Mesodermal cell (in vitro differentiated cells): ENCODE measurements at regions not wholly inside any gene's neighbourhood (a gene's known extent, or its start where the extent isn't known, plus 50 kb on each side); places are given as distances from the start of the nearest gene placed in this dataset.

ENCODE experiments used
- H3K27ac ChIP-seq: 2 replicates; pipeline ENCODE4 v1.7.0; 2013; ENCODE audit warnings: mild to moderate bottlenecking, low read depth, low read length, moderate library complexity; ENCODE audit not compliant: severe bottlenecking
- H3K36me3 ChIP-seq: 2 replicates; pipeline ENCODE4 v1.7.1; 2013; ENCODE audit warnings: mild to moderate bottlenecking, low read length, moderate library complexity; ENCODE audit not compliant: control insufficient read depth, insufficient read depth
- H3K4me1 ChIP-seq: one replicate; pipeline ENCODE4 v1.7.1; 2013; ENCODE audit warnings: mild to moderate bottlenecking, low read length; ENCODE audit not compliant: insufficient read depth, control insufficient read depth, poor library complexity, severe bottlenecking
- H3K4me3 ChIP-seq: 2 replicates; pipeline ENCODE4 v1.7.0; 2013; ENCODE audit warnings: low read length, control low read depth, mild to moderate bottlenecking; ENCODE audit not compliant: insufficient read depth, poor library complexity, severe bottlenecking; ENCODE audit errors: extremely low read depth
- H3K9me3 ChIP-seq: 2 replicates; pipeline ENCODE4 v1.7.1; 2013; ENCODE audit warnings: mild to moderate bottlenecking, low read length, moderate library complexity; ENCODE audit not compliant: control insufficient read depth
- WGBS, 2 experiments: methylation state at CpG; one replicate each; pipeline ENCODE4 v1.1.5; 2013; ENCODE audit warnings: missing lambda C conversion rate in 2 of 2; ENCODE audit not compliant: insufficient coverage in 2 of 2; 5-methylcytosine and 5-hydroxymethylcytosine counted together

DNA sequence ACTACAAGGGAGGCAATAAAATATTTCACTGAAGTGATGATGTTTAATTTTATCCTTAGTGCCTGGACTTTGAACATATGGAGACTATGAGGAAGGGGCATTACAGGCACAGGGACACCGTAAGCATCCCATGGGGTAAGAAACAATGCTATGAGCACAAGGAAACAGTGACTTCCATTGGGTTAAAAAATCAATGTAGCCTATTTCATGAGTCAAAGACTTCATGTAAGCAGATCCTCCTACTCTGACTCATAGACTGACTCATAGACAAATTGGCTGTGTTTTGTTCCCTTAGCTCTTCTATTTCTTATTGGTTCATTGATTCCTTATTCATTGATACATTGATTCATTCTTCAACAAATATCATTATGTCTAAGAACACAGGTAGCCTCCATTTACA, 351.0 kb downstream of the PRELID2 start:
- Histone ChIP-seq H3K27ac (peak overlapping the region; percentile 68), H3K9me3 (no peaks in the 10 kb centered on the region), H3K36me3 (no peaks in the 10 kb centered on the region), H3K4me3 (no peak overlapping the region), H3K4me1 (peaks cover 20% of the 10 kb centered on the region)
- WGBS, 2 experiments, result 67 to 75% methylated on average over 1 of the region's 1 CpG

DNA sequence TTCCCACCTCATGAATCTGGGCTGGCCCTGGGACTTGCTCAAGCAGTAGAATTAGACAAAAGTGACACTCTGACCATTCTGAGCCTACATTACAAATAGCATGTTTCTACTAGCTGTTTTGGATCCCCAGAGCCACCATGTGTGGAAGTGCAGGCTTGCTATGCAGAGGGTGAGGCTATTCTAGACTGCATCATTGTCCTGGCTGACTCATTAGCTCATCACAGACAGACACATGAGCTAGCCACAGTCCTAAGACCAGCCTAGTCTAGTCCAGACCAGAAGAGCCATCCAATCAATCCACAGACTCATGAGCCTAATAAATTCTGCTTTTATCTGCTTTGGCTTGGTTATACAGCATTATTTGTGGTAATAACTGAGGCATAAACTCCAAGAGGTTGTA, 351.9 kb downstream of the PRELID2 start:
- H3K4me3 ChIP-seq, result no peak overlapping the region
- peaks cover 25% of the 10 kb centered on the region for H3K4me1 ChIP-seq
- H3K36me3 ChIP-seq, result no peaks in the 10 kb centered on the region
- no peaks in the 10 kb centered on the region for H3K9me3 ChIP-seq
- H3K27ac ChIP-seq, result peak overlapping the region; percentile 37

DNA sequence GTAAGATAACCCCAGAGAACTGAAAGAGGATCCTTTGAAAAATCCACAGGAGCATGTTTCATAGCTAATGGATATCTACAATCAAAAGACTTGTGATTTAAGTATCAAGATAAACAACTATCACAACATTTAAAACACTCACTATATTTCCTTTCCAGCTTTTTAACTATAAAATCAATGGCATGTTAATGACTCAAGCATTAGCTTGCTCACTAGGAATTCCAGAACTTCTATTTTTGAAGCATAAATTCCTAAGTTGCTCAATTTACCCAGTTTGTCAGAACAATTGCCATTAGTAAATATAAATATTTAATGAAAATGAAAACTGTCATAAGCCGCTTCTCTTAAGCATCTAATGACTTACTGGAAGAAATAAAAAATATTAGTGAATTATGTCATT, 355.3 kb downstream of the PRELID2 start:
- Histone ChIP-seq H3K9me3 (no peaks in the 10 kb centered on the region), H3K4me3 (no peak overlapping the region), H3K27ac (peak overlapping the region; percentile 41), H3K4me1 (peaks cover 25% of the 10 kb centered on the region), H3K36me3 (no peaks in the 10 kb centered on the region)
- WGBS, 2 experiments, result no CpG with 5 or more reads among the region's 1 CpG

DNA sequence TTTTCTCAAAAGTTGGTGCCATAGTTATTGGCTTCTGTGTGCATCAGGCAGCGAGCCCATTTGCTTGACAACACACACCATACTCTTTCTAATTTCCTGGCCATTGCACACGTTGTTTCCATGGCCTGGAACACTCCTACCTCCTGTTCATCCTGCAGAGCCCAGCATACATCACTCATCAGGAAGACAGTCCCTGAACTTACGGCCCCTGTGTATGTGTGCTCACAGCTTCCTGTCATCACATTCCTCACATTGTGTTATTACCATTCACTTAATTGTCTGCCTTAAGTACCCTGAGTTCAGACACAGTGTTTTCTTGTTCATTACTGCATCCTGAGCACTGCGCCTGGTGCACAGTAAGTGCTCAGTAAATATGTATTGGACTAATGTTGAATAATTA, 355.9 kb downstream of the PRELID2 start:
- no peaks in the 10 kb centered on the region for H3K36me3 ChIP-seq
- WGBS, 2 experiments, result 61 to 73% methylated on average over 2 to 3 of the region's 4 CpGs
- peaks cover 25% of the 10 kb centered on the region for H3K4me1 ChIP-seq
- peak overlapping the region; percentile 41 for H3K27ac ChIP-seq
- no peaks in the 10 kb centered on the region for H3K9me3 ChIP-seq
- no peak overlapping the region for H3K4me3 ChIP-seq

DNA sequence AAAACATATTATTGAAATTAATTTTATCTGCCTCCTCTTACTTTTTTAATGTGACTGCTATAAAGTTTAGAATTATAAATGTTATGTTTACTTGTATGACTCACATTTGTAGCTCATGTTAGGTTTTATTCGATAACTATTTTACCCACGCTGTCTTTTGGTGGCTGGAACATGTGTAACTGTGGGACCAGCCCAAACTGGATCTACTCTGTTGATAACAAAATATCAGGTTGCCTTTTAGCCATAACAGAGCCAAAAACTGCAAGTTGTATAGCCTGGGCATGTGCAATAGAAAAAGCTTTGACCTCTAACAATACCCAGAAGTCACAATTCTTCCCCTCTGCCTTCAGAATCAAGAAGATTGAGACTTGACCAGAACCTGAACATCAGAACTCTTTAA, 356.5 kb downstream of the PRELID2 start:
- no peak overlapping the region for H3K4me3 ChIP-seq
- WGBS, 2 experiments, result 94% methylated on average over 2 of the region's 2 CpGs; no CpG with 5 or more reads in 1 of the 2 experiments
- H3K27ac ChIP-seq, result no peak overlapping the region
- peaks cover 20% of the 10 kb centered on the region for H3K4me1 ChIP-seq
- no peaks in the 10 kb centered on the region for H3K36me3 ChIP-seq
- H3K9me3 ChIP-seq, result no peaks in the 10 kb centered on the region

DNA sequence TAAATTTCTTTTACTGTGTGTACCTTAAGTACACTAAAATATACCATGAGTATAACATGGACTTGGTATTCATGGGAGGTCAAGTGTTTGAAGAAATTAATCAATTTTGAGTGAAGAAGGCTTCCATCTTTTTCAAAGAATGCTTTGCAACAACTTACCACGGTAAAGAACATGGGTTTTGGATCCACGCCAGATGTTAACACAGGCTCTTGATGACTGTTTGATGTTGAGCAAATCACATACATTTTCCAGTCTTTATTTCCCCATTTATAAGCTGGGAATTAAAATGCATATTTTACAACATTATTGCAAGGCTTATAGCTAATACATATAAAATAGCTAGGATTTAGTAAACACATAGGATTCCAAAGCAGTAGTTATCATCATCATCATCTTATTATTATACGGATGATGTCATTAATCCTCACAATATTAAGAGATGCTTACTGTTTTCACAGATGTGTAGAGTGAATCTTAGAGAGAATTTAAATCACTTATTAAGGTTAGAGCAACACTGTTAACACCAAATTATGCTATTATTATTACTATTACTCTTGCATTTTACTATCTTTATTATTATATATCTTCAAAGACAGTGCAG, 362.0 kb downstream of the PRELID2 start:
- no peaks in the 10 kb centered on the region for H3K9me3 ChIP-seq
- H3K36me3 ChIP-seq, result no peaks in the 10 kb centered on the region
- 100% methylated on average over 1 of the region's 3 CpGs; no CpG with 5 or more reads in 1 of the 2 experiments for WGBS, 2 experiments
- no peak overlapping the region for H3K27ac ChIP-seq
- H3K4me1 ChIP-seq, result peaks cover 3% of the 10 kb centered on the region
- no peak overlapping the region for H3K4me3 ChIP-seq

DNA sequence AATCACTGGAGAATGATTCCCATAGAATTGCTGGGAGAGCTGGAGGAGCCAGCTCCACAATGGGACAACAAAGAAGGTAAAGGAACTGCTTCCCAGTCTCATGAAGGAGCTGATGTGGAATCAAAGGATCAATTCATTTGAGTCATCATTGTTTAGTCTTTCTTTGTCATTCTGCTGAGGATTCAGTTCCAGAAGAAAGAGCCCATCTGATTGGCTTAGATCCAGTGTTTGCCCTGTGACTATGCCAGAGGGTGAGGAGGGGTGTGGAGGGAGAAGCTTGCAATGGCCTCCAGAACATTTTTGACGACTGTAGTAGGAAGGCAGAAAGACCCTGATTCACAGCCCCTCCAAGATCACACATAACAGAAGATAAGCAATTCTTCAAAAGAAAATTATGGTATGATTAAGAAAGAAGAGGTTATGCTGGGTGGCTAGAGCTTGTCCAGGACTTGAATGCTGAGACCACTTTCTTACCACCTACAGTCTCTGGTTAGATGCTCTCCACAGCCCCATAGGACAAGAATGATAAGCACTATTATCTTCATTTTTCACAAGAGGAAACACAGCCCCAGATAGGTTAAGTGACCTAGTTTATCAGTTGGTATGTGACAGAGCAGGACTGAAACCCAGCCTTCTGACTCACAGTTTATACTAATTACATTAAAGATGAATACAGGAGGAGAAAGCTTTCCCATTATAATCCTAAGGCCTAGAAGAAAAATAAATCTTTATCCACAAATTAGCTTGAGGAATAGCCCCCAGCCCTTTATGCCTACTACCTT, 363.1 kb downstream of the PRELID2 start:
- Histone ChIP-seq H3K9me3 (no peaks in the 10 kb centered on the region), H3K36me3 (no peaks in the 10 kb centered on the region), H3K27ac (no peak overlapping the region), H3K4me1 (peaks cover 3% of the 10 kb centered on the region), H3K4me3 (no peak overlapping the region)
- WGBS, 2 experiments, result no CpG with 5 or more reads among the region's 1 CpG

DNA sequence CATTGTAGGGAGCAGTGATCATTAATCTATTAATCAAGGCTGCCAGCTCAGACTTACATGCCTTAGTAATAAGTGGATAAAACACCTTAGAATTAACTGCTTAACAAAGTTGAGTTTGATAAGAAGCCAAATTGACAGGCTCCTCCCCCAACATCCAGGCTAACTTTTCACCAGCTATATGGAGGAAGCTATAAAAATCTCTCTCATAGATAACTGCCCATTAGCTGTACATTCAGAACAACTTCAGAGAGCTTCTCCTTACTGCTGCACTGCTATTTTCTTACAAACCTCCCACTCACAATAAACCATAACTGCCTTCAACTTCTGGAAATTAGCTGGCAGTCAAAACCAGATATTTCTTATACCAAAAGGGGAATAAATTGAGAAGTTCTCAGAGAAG, 364.1 kb downstream of the PRELID2 start:
- Histone ChIP-seq H3K4me1 (peaks cover 3% of the 10 kb centered on the region), H3K36me3 (no peaks in the 10 kb centered on the region), H3K9me3 (no peaks in the 10 kb centered on the region), H3K27ac (no peak overlapping the region), H3K4me3 (no peak overlapping the region)

DNA sequence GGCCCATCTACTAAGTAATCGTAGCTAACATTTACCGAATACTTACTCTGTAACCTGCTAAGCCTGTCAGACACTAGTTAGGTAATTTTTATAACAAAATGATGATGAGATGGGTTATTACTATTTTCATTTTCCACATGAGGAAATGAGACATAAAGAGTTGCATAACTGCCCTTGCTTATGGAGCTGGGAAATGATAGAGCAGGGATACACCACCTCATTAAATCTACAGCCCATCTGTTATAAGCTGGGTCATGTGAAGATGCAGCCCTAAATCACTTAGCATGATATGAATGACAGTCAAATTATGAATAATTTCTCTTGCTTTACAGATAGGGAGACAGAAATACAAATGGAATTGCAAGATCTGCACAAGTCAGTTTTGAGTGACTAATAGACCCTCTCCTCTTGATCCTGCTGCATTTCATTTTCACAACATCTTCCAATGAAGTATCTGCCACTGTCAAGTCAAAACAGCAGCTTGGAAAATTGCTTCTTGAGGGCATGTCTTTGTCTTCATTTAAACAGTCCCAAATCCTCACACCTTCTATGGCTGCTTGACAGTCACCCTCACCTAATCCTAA, 364.7 kb downstream of the PRELID2 start:
- no peak overlapping the region for H3K4me3 ChIP-seq
- no peaks in the 10 kb centered on the region for H3K9me3 ChIP-seq
- H3K36me3 ChIP-seq, result no peaks in the 10 kb centered on the region
- H3K27ac ChIP-seq, result no peak overlapping the region
- no CpG with 5 or more reads among the region's 2 CpGs for WGBS, 2 experiments
- peaks cover 3% of the 10 kb centered on the region for H3K4me1 ChIP-seq

DNA sequence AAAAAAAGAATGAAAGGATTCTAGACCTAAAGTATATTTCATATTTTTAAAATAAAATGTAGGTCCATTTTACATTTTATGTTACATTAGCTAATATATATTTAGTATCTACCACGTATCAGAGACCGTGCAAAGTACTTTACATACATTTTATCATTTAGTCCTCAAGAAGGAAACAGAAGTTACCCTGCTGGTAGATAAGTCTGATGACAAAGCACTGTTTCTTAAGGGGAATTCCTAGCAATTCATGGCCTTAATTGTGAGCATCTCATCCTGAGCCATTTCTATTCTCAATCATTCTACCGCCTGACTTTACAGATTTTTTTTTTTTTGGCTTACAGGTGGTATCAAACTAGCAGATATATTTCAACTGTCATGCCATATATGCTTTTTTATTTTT, 367.7 kb downstream of the PRELID2 start:
- peaks cover 2% of the 10 kb centered on the region for H3K4me1 ChIP-seq
- H3K9me3 ChIP-seq, result no peaks in the 10 kb centered on the region
- H3K4me3 ChIP-seq, result no peak overlapping the region
- no CpG with 5 or more reads among the region's 3 CpGs for WGBS, 2 experiments
- H3K27ac ChIP-seq, result no peak overlapping the region
- H3K36me3 ChIP-seq, result no peaks in the 10 kb centered on the region

DNA sequence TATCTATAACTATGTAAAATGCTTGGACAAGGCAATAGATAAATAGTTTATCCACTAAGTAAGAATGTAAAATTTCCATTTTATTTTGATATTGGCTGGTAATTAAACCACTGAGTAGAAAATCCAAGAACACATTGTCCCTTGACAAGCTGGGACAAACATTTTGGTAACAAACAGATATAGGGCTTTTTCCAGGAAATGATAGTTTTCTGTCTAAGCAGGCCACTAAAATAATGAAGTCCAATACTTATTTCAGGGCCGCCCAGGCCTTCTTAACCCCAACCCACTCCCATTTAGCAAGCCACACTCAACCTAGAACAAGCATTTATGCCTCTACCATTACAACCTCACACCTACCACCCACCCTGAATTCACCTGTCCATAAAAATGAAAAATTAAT, 368.6 kb downstream of the PRELID2 start:
- no peak overlapping the region for H3K4me3 ChIP-seq
- H3K9me3 ChIP-seq, result no peaks in the 10 kb centered on the region
- H3K27ac ChIP-seq, result no peak overlapping the region
- whole genome bisulfite sequencing, 2 experiments, result 67 to 100% methylated on average over 1 of the region's 1 CpG
- H3K4me1 ChIP-seq, result no peaks in the 10 kb centered on the region
- no peaks in the 10 kb centered on the region for H3K36me3 ChIP-seq
